ENCODE measurements at regions not wholly inside any gene's neighbourhood (a gene's known extent, or its start where the extent isn't known, plus 50 kb on each side); places are given as distances from the start of the nearest gene placed in this dataset.

- H2AFZ ChIP-seq (ENCODE audit: low read depth, low read length, severe bottlenecking), result no peak overlapping the region
- H3K9ac ChIP-seq (ENCODE audit: low read length), result no peak overlapping the region
- no peaks in the 10 kb centered on the region for H3K79me2 ChIP-seq (ENCODE audit: insufficient read depth, low read length)
- H3K4me3 ChIP-seq (ENCODE audit: insufficient read depth, low read length, poor library complexity, severe bottlenecking), result no peak overlapping the region
- no peaks in the 10 kb centered on the region for H3K27me3 ChIP-seq (ENCODE audit: low read length)
- no peaks in the 10 kb centered on the region for H3K9me3 ChIP-seq (ENCODE audit: insufficient read depth, low read length)
- no peaks in the 10 kb centered on the region for H3F3A ChIP-seq (ENCODE audit: insufficient read depth)
- no peaks in the 10 kb centered on the region for H3K36me3 ChIP-seq (ENCODE audit: low read length)
- no peak overlapping the region for H3K4me2 ChIP-seq (ENCODE audit: low read depth, low read length, poor library complexity, severe bottlenecking)
- H4K20me1 ChIP-seq (ENCODE audit: low read depth, low read length), result no peaks in the 10 kb centered on the region
- H3K27ac ChIP-seq (ENCODE audit: low read depth, low read length), result no peak overlapping the region
- no peaks in the 10 kb centered on the region for H3K9me2 ChIP-seq (replicated peaks; ENCODE audit: insufficient read depth, low read length)
- TF ChIP-seq EZH2phosphoT487 (conservative IDR thresholded peaks at IDR 0.05; ENCODE audit: low read length), result no peak
- TF ChIP-seq, protein P1, sequence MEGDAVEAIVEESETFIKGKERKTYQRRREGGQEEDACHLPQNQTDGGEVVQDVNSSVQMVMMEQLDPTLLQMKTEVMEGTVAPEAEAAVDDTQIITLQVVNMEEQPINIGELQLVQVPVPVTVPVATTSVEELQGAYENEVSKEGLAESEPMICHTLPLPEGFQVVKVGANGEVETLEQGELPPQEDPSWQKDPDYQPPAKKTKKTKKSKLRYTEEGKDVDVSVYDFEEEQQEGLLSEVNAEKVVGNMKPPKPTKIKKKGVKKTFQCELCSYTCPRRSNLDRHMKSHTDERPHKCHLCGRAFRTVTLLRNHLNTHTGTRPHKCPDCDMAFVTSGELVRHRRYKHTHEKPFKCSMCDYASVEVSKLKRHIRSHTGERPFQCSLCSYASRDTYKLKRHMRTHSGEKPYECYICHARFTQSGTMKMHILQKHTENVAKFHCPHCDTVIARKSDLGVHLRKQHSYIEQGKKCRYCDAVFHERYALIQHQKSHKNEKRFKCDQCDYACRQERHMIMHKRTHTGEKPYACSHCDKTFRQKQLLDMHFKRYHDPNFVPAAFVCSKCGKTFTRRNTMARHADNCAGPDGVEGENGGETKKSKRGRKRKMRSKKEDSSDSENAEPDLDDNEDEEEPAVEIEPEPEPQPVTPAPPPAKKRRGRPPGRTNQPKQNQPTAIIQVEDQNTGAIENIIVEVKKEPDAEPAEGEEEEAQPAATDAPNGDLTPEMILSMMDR (IDR thresholded peaks at IDR 0.05; ENCODE audit: insufficient read depth, low read length, poor library complexity, severe bottlenecking), result no peak
Observed at GRCh38 chr6:128768187-128768586, 114.8 kb upstream of the LAMA2 start.

GRCh38 chr6:128767705-128768104 is 115.2 kb upstream of the LAMA2 start:
- no peaks in the 10 kb centered on the region for H3K27me3 ChIP-seq (ENCODE audit: low read length)
- no peak overlapping the region for H3K4me2 ChIP-seq (ENCODE audit: low read depth, low read length, poor library complexity, severe bottlenecking)
- no peak overlapping the region for H3K27ac ChIP-seq (ENCODE audit: low read depth, low read length)
- no peaks in the 10 kb centered on the region for H3K9me3 ChIP-seq (ENCODE audit: insufficient read depth, low read length)
- H3K9ac ChIP-seq (ENCODE audit: low read length), result no peak overlapping the region
- H3K9me2 ChIP-seq (replicated peaks; ENCODE audit: insufficient read depth, low read length), result no peaks in the 10 kb centered on the region
- H2AFZ ChIP-seq (ENCODE audit: low read depth, low read length, severe bottlenecking), result no peak overlapping the region
- H3K4me3 ChIP-seq (ENCODE audit: insufficient read depth, low read length, poor library complexity, severe bottlenecking), result no peak overlapping the region
- H3K79me2 ChIP-seq (ENCODE audit: insufficient read depth, low read length), result no peaks in the 10 kb centered on the region
- H3F3A ChIP-seq (ENCODE audit: insufficient read depth), result no peaks in the 10 kb centered on the region
- no peaks in the 10 kb centered on the region for H4K20me1 ChIP-seq (ENCODE audit: low read depth, low read length)
- no peak for TF ChIP-seq EZH2phosphoT487 (conservative IDR thresholded peaks at IDR 0.05; ENCODE audit: low read length)
- TF ChIP-seq, protein P1 (IDR thresholded peaks at IDR 0.05; ENCODE audit: insufficient read depth, low read length, poor library complexity, severe bottlenecking), result no peak
- no peaks in the 10 kb centered on the region for H3K36me3 ChIP-seq (ENCODE audit: low read length)

- no peak overlapping the region for H3K4me3 ChIP-seq (ENCODE audit: insufficient read depth, low read length, poor library complexity, severe bottlenecking)
- no peaks in the 10 kb centered on the region for H3K9me3 ChIP-seq (ENCODE audit: insufficient read depth, low read length)
- H3K9ac ChIP-seq (ENCODE audit: low read length), result no peak overlapping the region
- no peak overlapping the region for H3K27ac ChIP-seq (ENCODE audit: low read depth, low read length)
- no peaks in the 10 kb centered on the region for H3K9me2 ChIP-seq (replicated peaks; ENCODE audit: insufficient read depth, low read length)
- no peaks in the 10 kb centered on the region for H4K20me1 ChIP-seq (ENCODE audit: low read depth, low read length)
- H2AFZ ChIP-seq (ENCODE audit: low read depth, low read length, severe bottlenecking), result no peak overlapping the region
- H3K79me2 ChIP-seq (ENCODE audit: insufficient read depth, low read length), result no peaks in the 10 kb centered on the region
- no peaks in the 10 kb centered on the region for H3K36me3 ChIP-seq (ENCODE audit: low read length)
- H3F3A ChIP-seq (ENCODE audit: insufficient read depth), result no peaks in the 10 kb centered on the region
- no peaks in the 10 kb centered on the region for H3K27me3 ChIP-seq (ENCODE audit: low read length)
- TF ChIP-seq, protein P1 (IDR thresholded peaks at IDR 0.05; ENCODE audit: insufficient read depth, low read length, poor library complexity, severe bottlenecking), result no peak
- no peak for TF ChIP-seq EZH2phosphoT487 (conservative IDR thresholded peaks at IDR 0.05; ENCODE audit: low read length)
- H3K4me2 ChIP-seq (ENCODE audit: low read depth, low read length, poor library complexity, severe bottlenecking), result no peak overlapping the region
Observed at GRCh38 chr6:128767150-128767549, 115.8 kb upstream of the LAMA2 start.
